CD14-positive monocyte (primary cell): ENCODE measurements at regions not wholly inside any gene's neighbourhood (a gene's known extent, or its start where the extent isn't known, plus 50 kb on each side); places are given as distances from the start of the nearest gene placed in this dataset.

Experiments
- DNase-seq, 3 donors: peaks; one replicate each; pipeline ENCODE4 v3.0.0-alpha.2; 2011 to 2022
- H2AFZ ChIP-seq: 2 replicates; pipeline ENCODE4 v1.6.0; 2012; ENCODE audit warnings: mild to moderate bottlenecking, low read depth, low read length, inconsistent platforms; ENCODE audit not compliant: insufficient read depth, poor library complexity, severe bottlenecking
- H3K27ac ChIP-seq, 2 donors: 1 replicate in 1 of 2; 2 replicates in 1 of 2; pipeline ENCODE4 v1.5.1; 2012 to 2013; ENCODE audit warnings: low read length in 2 of 2, control low read depth in 1 of 2, inconsistent platforms in 1 of 2, low read depth in 1 of 2, mild to moderate bottlenecking in 1 of 2
- H3K27me3 ChIP-seq, 2 donors: one replicate each; pipeline versions ENCODE4 v1.6.0 to v1.6.1; 2011 to 2013; ENCODE audit warnings: low read length in 2 of 2; ENCODE audit not compliant: control insufficient read depth in 2 of 2, insufficient read depth in 2 of 2
- H3K36me3 ChIP-seq, 2 donors: replicated peaks in 1 of 2; 1 replicate in 1 of 2; 2 replicates in 1 of 2; pipeline versions ENCODE4 v1.5.1 to v1.6.1; 2012 to 2013; ENCODE audit warnings: low read length in 2 of 2, control low read depth in 1 of 2, inconsistent platforms in 1 of 2, mild to moderate bottlenecking in 1 of 2; ENCODE audit not compliant: insufficient read depth in 2 of 2, control insufficient read depth in 1 of 2
- H3K4me1 ChIP-seq, 2 donors: 1 replicate in 1 of 2; 2 replicates in 1 of 2; pipeline versions ENCODE4 v1.5.1 to v1.6.1; 2012 to 2013; ENCODE audit warnings: low read length in 2 of 2, control low read depth in 1 of 2, inconsistent platforms in 1 of 2, mild to moderate bottlenecking in 1 of 2, moderate library complexity in 1 of 2; ENCODE audit not compliant: insufficient read depth in 2 of 2, control insufficient read depth in 1 of 2
- H3K4me2 ChIP-seq: replicated peaks from 2 replicates; pipeline ENCODE3; 2012; ENCODE audit warnings: low read length, moderate library complexity, mild to moderate bottlenecking; ENCODE audit not compliant: poor library complexity, severe bottlenecking; ENCODE audit errors: extremely low read depth
- H3K4me3 ChIP-seq, 3 experiments: fragments of 200-600 bp in 1 of 3; sonication (generic) in 1 of 3; replicated peaks in 1 of 3; 1 replicate in 2 of 3; 2 replicates in 1 of 3; pipeline ENCODE4 v1.5.1; 2011 to 2013; ENCODE audit warnings: low read length in 3 of 3, mild to moderate bottlenecking in 3 of 3, control low read depth in 2 of 3, low read depth in 2 of 3, inconsistent platforms in 1 of 3, moderate library complexity in 1 of 3
- H3K79me2 ChIP-seq: 2 replicates; pipeline ENCODE4 v1.6.0; 2012; ENCODE audit warnings: mild to moderate bottlenecking, control low read depth, inconsistent platforms, low read length, moderate library complexity; ENCODE audit not compliant: insufficient read depth
- H3K9ac ChIP-seq: 2 replicates; pipeline ENCODE4 v1.6.0; 2017; ENCODE audit warnings: low read length, mild to moderate bottlenecking; ENCODE audit not compliant: insufficient read depth, poor library complexity, severe bottlenecking
- H3K9me3 ChIP-seq, 2 donors: replicated peaks in 1 of 2; 1 replicate in 1 of 2; 2 replicates in 1 of 2; pipeline versions ENCODE4 v1.5.1 to v1.6.1; 2012 to 2013; ENCODE audit warnings: low read length in 2 of 2, control low read depth in 1 of 2; ENCODE audit not compliant: control insufficient read depth in 1 of 2, insufficient read depth in 1 of 2
- H4K20me1 ChIP-seq: 2 replicates; pipeline ENCODE4 v1.6.0; 2012; ENCODE audit warnings: mild to moderate bottlenecking, low read length, control low read depth, moderate library complexity; ENCODE audit not compliant: insufficient read depth
- H3K27ac Mint-ChIP-seq, 7 donors: one replicate each; pipeline ENCODE4 v1.8.0; 2020; ENCODE audit warnings: mild to moderate bottlenecking in 7 of 7, mixed read lengths in 7 of 7, moderate library complexity in 6 of 7, inconsistent platforms in 2 of 7
- H3K27me3 Mint-ChIP-seq, 3 donors: one replicate each; pipeline ENCODE4 v1.8.0; 2021 to 2022; ENCODE audit warnings: low read depth in 3 of 3, mild to moderate bottlenecking in 3 of 3, mixed read lengths in 3 of 3, moderate library complexity in 3 of 3, inconsistent platforms in 1 of 3
- H3K36me3 Mint-ChIP-seq, 2 donors: one replicate each; pipeline ENCODE4 v1.8.0; 2020; ENCODE audit warnings: mixed read lengths in 2 of 2, inconsistent platforms in 1 of 2, mild to moderate bottlenecking in 1 of 2
- H3K4me1 Mint-ChIP-seq: one replicate; pipeline ENCODE4 v1.8.0; 2020; ENCODE audit warnings: mild to moderate bottlenecking, mixed read lengths
- H3K4me3 Mint-ChIP-seq, 2 donors: one replicate each; pipeline ENCODE4 v1.8.0; 2020; ENCODE audit warnings: mild to moderate bottlenecking in 2 of 2, mixed read lengths in 2 of 2, moderate library complexity in 1 of 2
- H3K9me3 Mint-ChIP-seq, 7 donors: one replicate each; pipeline ENCODE4 v1.8.0; 2020 to 2022; ENCODE audit warnings: mixed read lengths in 7 of 7, mild to moderate bottlenecking in 6 of 7, moderate library complexity in 6 of 7, inconsistent platforms in 2 of 7
- CTCF ChIP-seq: fragments of 200-600 bp; IDR thresholded peaks from one replicate; pipeline ENCODE4 v1.8.0; 2022; ENCODE audit warnings: antibody characterized with exemption, mild to moderate bottlenecking
- WGBS: methylation state at CpG from one replicate; pipeline ENCODE4 v1.1.5; 2013; ENCODE audit warnings: missing lambda C conversion rate; ENCODE audit not compliant: insufficient coverage; 5-methylcytosine and 5-hydroxymethylcytosine counted together
- intact Hi-C, 2 donors: fragments of 100-400 bp; cut with micrococcal nuclease; formaldehyde crosslinking; loops; one replicate each; pipeline versions ENCODE4 v1.15.0 to v1.15.1; 2023

GRCh38 chr12:39112064-39112463, 206.7 kb upstream of the CPNE8 start:
- Histone ChIP-seq H3K27me3 (no peaks in the 10 kb centered on the region), H3K4me1 (no peaks in the 10 kb centered on the region), H3K4me2 (no peak overlapping the region), H3K27ac (no peak overlapping the region), H3K9me3 (no peaks in the 10 kb centered on the region), H3K36me3 (no peaks in the 10 kb centered on the region), H3K4me3 (no peak overlapping the region), H3K9ac (no peak overlapping the region), H3K79me2 (no peaks in the 10 kb centered on the region), H2AFZ (no peak overlapping the region), H4K20me1 (no peaks in the 10 kb centered on the region)
- H3K4me1 Mint-ChIP-seq, result peaks cover 6% of the 10 kb centered on the region
- no peak overlapping the region for H3K27ac Mint-ChIP-seq
- peaks cover 0 to 3% (median 0%) of the 10 kb centered on the region in 7 donors for H3K9me3 Mint-ChIP-seq
- no CpG with 5 or more reads among the region's 5 CpGs for WGBS
- no peak for DNase-seq
- intact Hi-C loops, result no loop called here
- peaks cover 0 to 3% (median 2%) of the 10 kb centered on the region in 3 donors for H3K27me3 Mint-ChIP-seq
- no peak overlapping the region for H3K4me3 Mint-ChIP-seq
- H3K36me3 Mint-ChIP-seq, result no peaks in the 10 kb centered on the region
- TF ChIP-seq CTCF, result no peak

DNA sequence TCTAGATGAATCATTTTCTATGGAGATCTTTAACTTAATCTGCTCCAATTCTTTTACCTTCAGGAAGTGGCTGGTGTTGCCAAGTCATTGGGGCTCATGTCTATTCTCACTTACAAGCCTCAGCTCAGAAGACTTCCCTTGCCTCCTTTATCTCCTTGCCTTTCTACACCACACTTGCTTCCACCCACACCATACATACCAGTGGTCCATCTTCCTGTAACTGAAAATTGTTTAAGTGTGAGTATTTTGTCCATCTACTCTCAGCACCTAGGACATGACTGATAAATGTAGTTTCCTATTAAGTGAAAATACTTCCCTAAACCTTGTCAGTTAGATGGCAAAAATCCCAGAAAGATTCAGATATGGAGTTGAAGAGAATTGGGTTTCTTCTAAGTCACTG, 199.7 kb upstream of the CPNE8 start:
- Mint-ChIP-seq H3K27me3 (peaks cover 0 to 2% (median 2%) of the 10 kb centered on the region in 3 donors), H3K27ac (no peak overlapping the region)
- intact Hi-C loops, result loop anchor here (10.0 kb wide), 3 partner anchors 180 to 970 kb away; no protein-coding TSS in a partner anchor

More for the DNA sequence above, 199.7 kb upstream of the CPNE8 start:
- no peak for TF ChIP-seq CTCF
- Mint-ChIP-seq H3K4me3 (no peak overlapping the region), H3K36me3 (no peaks in the 10 kb centered on the region), H3K4me1 (peaks cover 2% of the 10 kb centered on the region), H3K9me3 (peaks cover 0 to 4% (median 0%) of the 10 kb centered on the region in 7 donors)
- Histone ChIP-seq H4K20me1 (no peaks in the 10 kb centered on the region), H3K9me3 (no peaks in the 10 kb centered on the region), H2AFZ (no peak overlapping the region), H3K27ac (no peak overlapping the region), H3K4me2 (no peak overlapping the region), H3K4me3 (no peak overlapping the region), H3K36me3 (no peaks in the 10 kb centered on the region), H3K9ac (no peak overlapping the region), H3K4me1 (no peaks in the 10 kb centered on the region), H3K27me3 (no peaks in the 10 kb centered on the region), H3K79me2 (no peaks in the 10 kb centered on the region)
- no peak for DNase-seq
